ENCODE measurements at regions not wholly inside any gene's neighbourhood (a gene's known extent, or its start where the extent isn't known, plus 50 kb on each side); places are given as distances from the start of the nearest gene placed in this dataset.
A peak's percentile ranks its signal among the peaks of the same experiment; 100 is the strongest.

- no peak overlapping the region for H3K27ac Mint-ChIP-seq (ENCODE audit: low read depth)
- no peaks in the 10 kb centered on the region for H3K36me3 Mint-ChIP-seq (ENCODE audit: insufficient read depth)
- DNase-seq (ENCODE audit: low spot score in 2 of 2) = no peak
- no peaks in the 10 kb centered on the region for H3K27me3 Mint-ChIP-seq
- no peaks in the 10 kb centered on the region for H3K9me3 Mint-ChIP-seq
- H3K4me3 Mint-ChIP-seq = no peak overlapping the region
- H3K4me1 Mint-ChIP-seq = peaks cover 26% of the 10 kb centered on the region
- ATAC-seq (replicated peaks; ENCODE audit: extremely low read depth, poor library complexity, severe bottlenecking) = no peak
These were observed 256.5 kb upstream of the CRY1 start for GRCh38 chr12:107349839-107350238.

- ATAC-seq (replicated peaks; ENCODE audit: extremely low read depth, poor library complexity, severe bottlenecking) = no peak
- H3K4me3 Mint-ChIP-seq = no peak overlapping the region
- no peaks in the 10 kb centered on the region for H3K9me3 Mint-ChIP-seq
- DNase-seq (ENCODE audit: low spot score in 2 of 2) = no peak
- no peak overlapping the region for H3K27ac Mint-ChIP-seq (ENCODE audit: low read depth)
- H3K4me1 Mint-ChIP-seq = peaks cover 26% of the 10 kb centered on the region
- H3K36me3 Mint-ChIP-seq (ENCODE audit: insufficient read depth) = no peaks in the 10 kb centered on the region
- H3K27me3 Mint-ChIP-seq = no peaks in the 10 kb centered on the region
These were observed 257.8 kb upstream of the CRY1 start for GRCh38 chr12:107351109-107351508.

- Mint-ChIP-seq H3K27me3 (no peaks in the 10 kb centered on the region), H3K36me3 (ENCODE audit: insufficient read depth) (no peaks in the 10 kb centered on the region), H3K27ac (ENCODE audit: low read depth) (peak overlapping the region; percentile 16), H3K4me3 (no peak overlapping the region), H3K4me1 (peaks cover 26% of the 10 kb centered on the region), H3K9me3 (no peaks in the 10 kb centered on the region)
- ATAC-seq (replicated peaks; ENCODE audit: extremely low read depth, poor library complexity, severe bottlenecking) (no peak), DNase-seq (ENCODE audit: low spot score in 2 of 2) (no peak)
These were observed 258.4 kb upstream of the CRY1 start for GRCh38 chr12:107351713-107352112.

- no peaks in the 10 kb centered on the region for H3K9me3 Mint-ChIP-seq
- H3K27ac Mint-ChIP-seq (ENCODE audit: low read depth) = peak overlapping the region; percentile 16
- H3K4me3 Mint-ChIP-seq = no peak overlapping the region
- DNase-seq (ENCODE audit: low spot score in 2 of 2) = no peak
- ATAC-seq (replicated peaks; ENCODE audit: extremely low read depth, poor library complexity, severe bottlenecking) = no peak
- no peaks in the 10 kb centered on the region for H3K27me3 Mint-ChIP-seq
- peaks cover 24% of the 10 kb centered on the region for H3K4me1 Mint-ChIP-seq
- no peaks in the 10 kb centered on the region for H3K36me3 Mint-ChIP-seq (ENCODE audit: insufficient read depth)
These were observed 259.2 kb upstream of the CRY1 start for GRCh38 chr12:107352347-107353081.

- Mint-ChIP-seq H3K27ac (ENCODE audit: low read depth) (no peak overlapping the region), H3K36me3 (ENCODE audit: insufficient read depth) (peaks cover 2% of the 10 kb centered on the region), H3K4me1 (peaks cover 19% of the 10 kb centered on the region), H3K4me3 (no peak overlapping the region), H3K9me3 (no peaks in the 10 kb centered on the region), H3K27me3 (no peaks in the 10 kb centered on the region)
- no peak for ATAC-seq (replicated peaks; ENCODE audit: extremely low read depth, poor library complexity, severe bottlenecking)
- no peak for DNase-seq (ENCODE audit: low spot score in 2 of 2)
These were observed 260.0 kb upstream of the CRY1 start for GRCh38 chr12:107353312-107353711.

GRCh38 chr12:107355004-107355565 lies 261.7 kb upstream of the CRY1 start:
- peaks cover 2% of the 10 kb centered on the region for H3K36me3 Mint-ChIP-seq (ENCODE audit: insufficient read depth)
- H3K4me1 Mint-ChIP-seq = peaks cover 19% of the 10 kb centered on the region
- ATAC-seq (replicated peaks; ENCODE audit: extremely low read depth, poor library complexity, severe bottlenecking) = no peak
- H3K4me3 Mint-ChIP-seq = no peak overlapping the region
- DNase-seq (ENCODE audit: low spot score in 2 of 2) = no peak
- H3K27me3 Mint-ChIP-seq = no peaks in the 10 kb centered on the region
- H3K27ac Mint-ChIP-seq (ENCODE audit: low read depth) = no peak overlapping the region
- no peaks in the 10 kb centered on the region for H3K9me3 Mint-ChIP-seq

- DNase-seq (ENCODE audit: low spot score in 2 of 2) = no peak
- peaks cover 19% of the 10 kb centered on the region for H3K4me1 Mint-ChIP-seq
These were observed 262.3 kb upstream of the CRY1 start for GRCh38 chr12:107355612-107356011.

GRCh38 chr12:107356266-107356936 lies 263.1 kb upstream of the CRY1 start:
- no peak for ATAC-seq (replicated peaks; ENCODE audit: extremely low read depth, poor library complexity, severe bottlenecking)
- H3K4me1 Mint-ChIP-seq = peaks cover 19% of the 10 kb centered on the region
- no peak overlapping the region for H3K4me3 Mint-ChIP-seq
- H3K27ac Mint-ChIP-seq (ENCODE audit: low read depth) = no peak overlapping the region
- DNase-seq (ENCODE audit: low spot score in 2 of 2) = no peak
- peaks cover 2% of the 10 kb centered on the region for H3K36me3 Mint-ChIP-seq (ENCODE audit: insufficient read depth)
- H3K9me3 Mint-ChIP-seq = no peaks in the 10 kb centered on the region
- no peaks in the 10 kb centered on the region for H3K27me3 Mint-ChIP-seq

More at GRCh38 chr12:107355612-107356011, 262.3 kb upstream of the CRY1 start:
- H3K36me3 Mint-ChIP-seq (ENCODE audit: insufficient read depth) = peaks cover 2% of the 10 kb centered on the region
- H3K9me3 Mint-ChIP-seq = no peaks in the 10 kb centered on the region
- no peak overlapping the region for H3K27ac Mint-ChIP-seq (ENCODE audit: low read depth)
- H3K4me3 Mint-ChIP-seq = no peak overlapping the region
- H3K27me3 Mint-ChIP-seq = no peaks in the 10 kb centered on the region
- ATAC-seq (replicated peaks; ENCODE audit: extremely low read depth, poor library complexity, severe bottlenecking) = no peak

GRCh38 chr12:107356937-107357295 lies 263.6 kb upstream of the CRY1 start:
- Mint-ChIP-seq H3K27me3 (no peaks in the 10 kb centered on the region), H3K9me3 (no peaks in the 10 kb centered on the region), H3K4me1 (peaks cover 14% of the 10 kb centered on the region), H3K27ac (ENCODE audit: low read depth) (no peak overlapping the region), H3K4me3 (no peak overlapping the region), H3K36me3 (ENCODE audit: insufficient read depth) (peaks cover 2% of the 10 kb centered on the region)
- DNase-seq (ENCODE audit: low spot score in 2 of 2) = no peak
- no peak for ATAC-seq (replicated peaks; ENCODE audit: extremely low read depth, poor library complexity, severe bottlenecking)

GRCh38 chr12:107359382-107359781 lies 266.0 kb upstream of the CRY1 start:
- Mint-ChIP-seq H3K27me3 (no peaks in the 10 kb centered on the region), H3K4me1 (no peaks in the 10 kb centered on the region), H3K27ac (ENCODE audit: low read depth) (no peak overlapping the region), H3K9me3 (no peaks in the 10 kb centered on the region), H3K4me3 (no peak overlapping the region), H3K36me3 (ENCODE audit: insufficient read depth) (peaks cover 2% of the 10 kb centered on the region)
- DNase-seq (ENCODE audit: low spot score in 2 of 2) (no peak), ATAC-seq (replicated peaks; ENCODE audit: extremely low read depth, poor library complexity, severe bottlenecking) (no peak)

- Mint-ChIP-seq H3K4me1 (no peaks in the 10 kb centered on the region), H3K27me3 (no peaks in the 10 kb centered on the region), H3K36me3 (ENCODE audit: insufficient read depth) (peaks cover 2% of the 10 kb centered on the region), H3K4me3 (no peak overlapping the region), H3K9me3 (no peaks in the 10 kb centered on the region), H3K27ac (ENCODE audit: low read depth) (no peak overlapping the region)
- ATAC-seq (replicated peaks; ENCODE audit: extremely low read depth, poor library complexity, severe bottlenecking) (no peak), DNase-seq (ENCODE audit: low spot score in 2 of 2) (no peak)
These were observed 266.7 kb upstream of the CRY1 start for GRCh38 chr12:107360033-107360432.

GRCh38 chr12:107360482-107360881 lies 267.1 kb upstream of the CRY1 start:
- no peak for ATAC-seq (replicated peaks; ENCODE audit: extremely low read depth, poor library complexity, severe bottlenecking)
- Mint-ChIP-seq H3K27me3 (no peaks in the 10 kb centered on the region), H3K9me3 (no peaks in the 10 kb centered on the region), H3K36me3 (ENCODE audit: insufficient read depth) (peaks cover 2% of the 10 kb centered on the region), H3K4me3 (no peak overlapping the region), H3K27ac (ENCODE audit: low read depth) (no peak overlapping the region), H3K4me1 (no peaks in the 10 kb centered on the region)
- DNase-seq (ENCODE audit: low spot score in 2 of 2) = no peak

- Mint-ChIP-seq H3K27me3 (no peaks in the 10 kb centered on the region), H3K4me3 (no peak overlapping the region), H3K36me3 (ENCODE audit: insufficient read depth) (peaks cover 3% of the 10 kb centered on the region), H3K9me3 (no peaks in the 10 kb centered on the region), H3K27ac (ENCODE audit: low read depth) (no peak overlapping the region), H3K4me1 (no peaks in the 10 kb centered on the region)
- DNase-seq (ENCODE audit: low spot score in 2 of 2) = no peak
- no peak for ATAC-seq (replicated peaks; ENCODE audit: extremely low read depth, poor library complexity, severe bottlenecking)
These were observed 268.6 kb upstream of the CRY1 start for GRCh38 chr12:107361970-107362369.

Data from central memory CD8-positive, alpha-beta T cell (primary cell).